KMS-11 (cell line): ENCODE measurements at regions not wholly inside any gene's neighbourhood (a gene's known extent, or its start where the extent isn't known, plus 50 kb on each side); places are given as distances from the start of the nearest gene placed in this dataset.
"Not testable (repeated sequence)": the region's sequence is repeated elsewhere in the genome, so short reads cannot be mapped to it uniquely, and the experiment has no call there.

Experiments
- H2AFZ ChIP-seq: fragments of 200-600 bp; sonication (generic); 2 replicates; pipeline ENCODE4 v1.6.1; 2016; ENCODE audit warnings: antibody characterized with exemption, mixed run types, low read depth
- H3K27ac ChIP-seq: fragments of 200-600 bp; sonication (generic); 2 replicates; pipeline ENCODE4 v1.6.1; 2016; ENCODE audit warnings: mild to moderate bottlenecking, mixed run types
- H3K27me3 ChIP-seq: fragments of 200-600 bp; sonication (generic); 2 replicates; pipeline ENCODE4 v1.6.1; 2017; ENCODE audit warnings: mild to moderate bottlenecking, low read depth, mixed run types, moderate library complexity; ENCODE audit not compliant: insufficient read depth
- H3K36me3 ChIP-seq: fragments of 200-600 bp; sonication (generic); 2 replicates; pipeline ENCODE4 v1.6.1; 2017; ENCODE audit warnings: mild to moderate bottlenecking, mixed run types; ENCODE audit not compliant: insufficient read depth
- H3K4me1 ChIP-seq: fragments of 200-600 bp; sonication (generic); 2 replicates; pipeline ENCODE4 v1.6.1; 2016; ENCODE audit warnings: mild to moderate bottlenecking, low read depth, mixed run types; ENCODE audit not compliant: poor library complexity, severe bottlenecking
- H3K4me2 ChIP-seq: fragments of 200-600 bp; sonication (generic); 2 replicates; pipeline ENCODE4 v1.7.0; 2016; ENCODE audit warnings: mild to moderate bottlenecking, mixed run types
- H3K4me3 ChIP-seq: fragments of 200-600 bp; sonication (generic); IDR thresholded peaks from 2 replicates; pipeline ENCODE4 v1.6.1; 2017; ENCODE audit warnings: low read depth, low read length, mixed read lengths; ENCODE audit not compliant: insufficient read depth
- H3K79me2 ChIP-seq: fragments of 200-600 bp; sonication (generic); 2 replicates; pipeline ENCODE4 v1.6.1; 2016; ENCODE audit warnings: low read depth, mixed run types; ENCODE audit not compliant: insufficient read depth
- H3K9ac ChIP-seq: fragments of 200-600 bp; sonication (generic); 2 replicates; pipeline ENCODE4 v1.6.1; 2016; ENCODE audit warnings: mild to moderate bottlenecking, mixed run types
- H4K20me1 ChIP-seq: fragments of 200-600 bp; sonication (generic); 2 replicates; pipeline ENCODE4 v1.6.1; 2016; ENCODE audit warnings: mild to moderate bottlenecking, mixed run types; ENCODE audit not compliant: insufficient read depth
- TF ChIP-seq, protein P1 (sequence below): fragments of 200-600 bp; sonication (generic); conservative IDR thresholded peaks from 2 replicates; pipeline ENCODE4 v1.6.1; 2017; ENCODE audit warnings: low read depth, mild to moderate bottlenecking, antibody characterized with exemption, low read length, moderate library complexity, mixed read lengths

DNA sequence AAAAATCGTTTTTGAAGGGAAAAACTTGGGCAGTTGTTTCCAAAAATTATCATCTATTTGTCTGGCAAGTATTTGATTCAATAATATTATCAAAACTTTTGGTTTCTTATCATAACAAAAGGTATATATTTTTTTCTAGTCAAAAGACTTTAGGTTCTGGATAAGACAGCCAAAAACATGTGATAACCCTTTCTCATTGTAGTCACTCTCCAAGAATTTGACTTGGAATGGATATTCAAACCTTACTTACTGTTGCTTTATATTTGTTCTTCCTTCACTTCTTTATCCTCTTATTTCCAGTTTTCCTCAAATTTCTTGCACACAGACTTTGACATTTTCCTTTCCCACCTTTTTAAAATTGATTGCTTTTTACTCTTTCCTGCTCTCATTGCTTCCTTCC lies 140.9 kb upstream of the FAM3C start:
- TF ChIP-seq, protein P1, sequence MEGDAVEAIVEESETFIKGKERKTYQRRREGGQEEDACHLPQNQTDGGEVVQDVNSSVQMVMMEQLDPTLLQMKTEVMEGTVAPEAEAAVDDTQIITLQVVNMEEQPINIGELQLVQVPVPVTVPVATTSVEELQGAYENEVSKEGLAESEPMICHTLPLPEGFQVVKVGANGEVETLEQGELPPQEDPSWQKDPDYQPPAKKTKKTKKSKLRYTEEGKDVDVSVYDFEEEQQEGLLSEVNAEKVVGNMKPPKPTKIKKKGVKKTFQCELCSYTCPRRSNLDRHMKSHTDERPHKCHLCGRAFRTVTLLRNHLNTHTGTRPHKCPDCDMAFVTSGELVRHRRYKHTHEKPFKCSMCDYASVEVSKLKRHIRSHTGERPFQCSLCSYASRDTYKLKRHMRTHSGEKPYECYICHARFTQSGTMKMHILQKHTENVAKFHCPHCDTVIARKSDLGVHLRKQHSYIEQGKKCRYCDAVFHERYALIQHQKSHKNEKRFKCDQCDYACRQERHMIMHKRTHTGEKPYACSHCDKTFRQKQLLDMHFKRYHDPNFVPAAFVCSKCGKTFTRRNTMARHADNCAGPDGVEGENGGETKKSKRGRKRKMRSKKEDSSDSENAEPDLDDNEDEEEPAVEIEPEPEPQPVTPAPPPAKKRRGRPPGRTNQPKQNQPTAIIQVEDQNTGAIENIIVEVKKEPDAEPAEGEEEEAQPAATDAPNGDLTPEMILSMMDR: no peak
- no peaks in the 10 kb centered on the region for H3K27me3 ChIP-seq

DNA sequence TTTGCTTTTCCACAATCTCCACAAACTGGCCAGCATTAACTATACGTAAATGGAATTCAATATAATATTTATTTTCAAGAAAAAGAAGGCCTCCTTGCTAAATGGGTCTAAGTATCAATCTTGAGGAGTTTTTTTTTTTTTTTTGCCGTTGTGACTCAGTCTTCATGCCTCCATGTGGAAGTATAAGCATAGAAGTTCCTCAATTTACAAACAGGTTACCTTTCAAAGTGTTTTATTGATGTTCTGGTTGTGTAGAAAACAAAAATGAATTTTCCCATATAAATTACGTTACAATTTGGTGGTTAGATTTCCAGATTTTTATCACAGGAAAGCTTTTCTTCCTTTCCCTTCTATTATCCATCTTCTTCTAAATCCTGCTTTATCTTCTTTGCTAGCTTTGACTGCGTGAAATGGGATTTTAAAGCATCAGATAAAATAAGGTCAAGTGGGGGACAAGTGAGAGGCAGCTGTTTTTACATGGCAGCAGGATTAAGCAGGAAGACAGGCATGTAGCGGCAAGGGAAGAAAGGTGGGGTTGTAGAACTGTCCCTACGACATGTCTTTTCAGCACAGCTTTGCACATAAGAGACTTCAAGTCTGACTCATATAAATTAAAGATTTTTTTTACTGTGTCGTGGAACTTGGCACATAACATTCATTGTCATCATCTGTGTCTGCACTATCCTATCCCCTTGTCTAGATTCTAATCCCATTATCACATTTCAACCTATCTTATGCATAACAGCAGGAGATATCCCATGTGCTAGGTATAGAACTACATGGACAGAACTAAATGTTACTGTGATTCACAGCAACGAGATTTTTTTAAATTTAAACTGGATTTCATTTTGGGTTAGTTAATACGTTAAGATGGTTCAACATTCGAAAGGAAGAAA lies 135.3 kb upstream of the FAM3C start:
- Histone ChIP-seq H2AFZ (peak overlapping the region; percentile 41), H3K4me3 (no peak overlapping the region), H4K20me1 (no peaks in the 10 kb centered on the region), H3K4me2 (peak overlapping the region; percentile 99), H3K4me1 (peaks cover 68% of the 10 kb centered on the region), H3K36me3 (no peaks in the 10 kb centered on the region), H3K27ac (peak overlapping the region; percentile 82), H3K9ac (peak overlapping the region; percentile 5; the same call in 1 of the 2 replicates), H3K79me2 (no peaks in the 10 kb centered on the region), H3K27me3 (no peaks in the 10 kb centered on the region)
- TF ChIP-seq, protein P1: no peak

More for the DNA sequence above, 140.9 kb upstream of the FAM3C start:
- H3K4me3 ChIP-seq: no peak overlapping the region
- H3K36me3 ChIP-seq: no peaks in the 10 kb centered on the region
- H3K4me1 ChIP-seq: peaks cover 44% of the 10 kb centered on the region
- no peaks in the 10 kb centered on the region for H4K20me1 ChIP-seq
- H3K27ac ChIP-seq: no peak overlapping the region
- H3K4me2 ChIP-seq: no peak overlapping the region
- H3K9ac ChIP-seq: no peak overlapping the region
- H3K79me2 ChIP-seq: no peaks in the 10 kb centered on the region
- no peak overlapping the region for H2AFZ ChIP-seq

DNA sequence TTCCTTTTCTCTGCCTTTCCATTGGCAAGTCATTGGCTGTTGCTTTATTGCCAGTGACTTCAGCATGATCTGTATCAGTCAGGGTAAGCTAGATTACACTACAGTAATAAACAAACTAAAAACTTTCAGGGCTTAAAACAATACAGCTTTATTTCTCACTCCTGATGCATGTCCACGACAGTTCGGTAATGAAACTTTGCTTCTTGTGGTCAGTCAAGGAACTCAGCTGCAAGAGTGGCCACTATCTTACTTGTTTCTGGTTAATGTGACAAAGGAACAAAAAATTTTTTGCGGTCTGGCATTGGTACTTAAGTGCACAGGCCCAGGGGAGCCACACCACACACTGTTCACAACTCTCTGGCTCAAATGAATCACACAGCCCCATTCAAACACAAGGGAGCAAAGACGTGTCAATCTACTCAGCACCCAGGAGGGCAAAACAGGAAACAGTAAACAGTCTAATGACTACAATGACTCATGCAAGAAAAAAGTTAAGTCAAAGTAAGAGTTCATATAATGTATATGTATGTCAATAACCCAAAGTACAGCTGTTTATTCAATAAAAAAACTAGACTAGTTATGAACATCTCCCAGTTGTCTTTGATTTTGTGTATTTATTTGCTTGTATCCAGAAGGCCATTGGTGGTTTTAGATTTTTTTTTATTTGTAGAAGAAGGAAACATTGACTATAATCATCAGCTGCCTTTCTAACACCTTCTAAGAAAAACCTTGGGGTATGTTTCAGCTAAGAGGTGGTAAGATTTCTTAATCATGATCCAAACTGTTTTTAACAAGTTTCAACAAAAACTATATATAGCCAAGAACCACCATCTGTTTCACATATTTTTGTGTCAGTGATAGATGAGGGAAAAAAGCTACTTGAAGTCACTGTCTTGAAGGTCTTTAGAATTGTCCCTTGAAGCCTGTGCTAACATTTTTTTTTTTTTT lies 134.4 kb upstream of the FAM3C start:
- Histone ChIP-seq H3K79me2 (no peaks in the 10 kb centered on the region), H3K4me1 (peaks cover 72% of the 10 kb centered on the region), H4K20me1 (no peaks in the 10 kb centered on the region), H3K9ac (peak overlapping the region; percentile 41), H3K4me2 (peak overlapping the region; percentile 99), H3K4me3 (no peak overlapping the region), H3K36me3 (no peaks in the 10 kb centered on the region), H3K27ac (peak overlapping the region; percentile 82), H3K27me3 (no peaks in the 10 kb centered on the region), H2AFZ (peak overlapping the region; percentile 41)
- TF ChIP-seq, protein P1: peak; percentile 29; the same call in 1 of the 2 replicates

DNA sequence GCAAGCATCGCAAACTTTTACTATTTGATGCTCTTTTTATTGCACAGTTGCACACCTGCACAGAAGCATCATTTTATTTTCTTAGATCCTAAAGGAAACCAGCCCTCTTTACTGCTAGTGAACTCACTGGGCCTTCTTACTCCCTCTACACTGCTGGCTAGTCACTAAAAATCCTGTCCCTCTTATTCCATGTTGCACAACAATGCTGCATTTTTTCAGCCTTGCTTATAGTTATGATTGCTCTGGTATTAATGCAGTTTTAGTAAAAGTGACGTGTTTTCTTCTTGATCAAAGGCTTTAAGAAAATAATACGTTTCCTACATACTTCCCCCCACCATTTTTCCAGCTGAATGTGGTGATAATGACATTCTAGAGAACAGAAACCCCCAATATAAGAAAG lies 132.9 kb upstream of the FAM3C start:
- Histone ChIP-seq H3K4me1 (peaks cover 85% of the 10 kb centered on the region), H2AFZ (no peak overlapping the region), H3K4me3 (no peak overlapping the region), H3K9ac (no peak overlapping the region), H3K27ac (peak overlapping the region; percentile 82; the same call in 1 of the 2 replicates), H4K20me1 (no peaks in the 10 kb centered on the region), H3K4me2 (peak overlapping the region; percentile 99; the same call in 1 of the 2 replicates), H3K27me3 (no peaks in the 10 kb centered on the region), H3K36me3 (no peaks in the 10 kb centered on the region), H3K79me2 (no peaks in the 10 kb centered on the region)
- TF ChIP-seq, protein P1: no peak

DNA sequence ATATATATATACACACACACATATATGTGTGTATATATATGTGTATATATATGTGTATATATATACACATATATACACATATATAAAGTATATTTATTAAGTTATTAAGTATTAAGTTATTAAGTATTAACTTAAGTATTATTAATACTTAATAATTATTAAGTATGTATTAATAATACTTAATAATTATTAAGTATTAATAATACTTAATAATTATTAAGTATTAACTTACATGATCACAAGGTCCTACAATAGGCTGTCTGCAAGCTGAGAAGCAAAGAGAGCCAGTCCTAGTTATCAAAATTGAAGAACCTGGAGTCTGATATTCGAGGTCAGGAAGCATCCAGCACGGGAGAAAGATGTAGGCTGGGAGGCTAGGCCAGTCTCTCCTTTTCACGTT lies 130.1 kb upstream of the FAM3C start:
- not testable (repeated sequence) for H3K36me3 ChIP-seq, H4K20me1 ChIP-seq, H3K4me3 ChIP-seq, H3K27me3 ChIP-seq, H2AFZ ChIP-seq, H3K9ac ChIP-seq, H3K79me2 ChIP-seq, H3K27ac ChIP-seq
- peaks cover 73% of the 10 kb centered on the region for H3K4me1 ChIP-seq
- H3K4me2 ChIP-seq: peak overlapping the region; percentile 58
